ENCODE measurements at regions not wholly inside any gene's neighbourhood (a gene's known extent, or its start where the extent isn't known, plus 50 kb on each side); places are given as distances from the start of the nearest gene placed in this dataset.

DNA sequence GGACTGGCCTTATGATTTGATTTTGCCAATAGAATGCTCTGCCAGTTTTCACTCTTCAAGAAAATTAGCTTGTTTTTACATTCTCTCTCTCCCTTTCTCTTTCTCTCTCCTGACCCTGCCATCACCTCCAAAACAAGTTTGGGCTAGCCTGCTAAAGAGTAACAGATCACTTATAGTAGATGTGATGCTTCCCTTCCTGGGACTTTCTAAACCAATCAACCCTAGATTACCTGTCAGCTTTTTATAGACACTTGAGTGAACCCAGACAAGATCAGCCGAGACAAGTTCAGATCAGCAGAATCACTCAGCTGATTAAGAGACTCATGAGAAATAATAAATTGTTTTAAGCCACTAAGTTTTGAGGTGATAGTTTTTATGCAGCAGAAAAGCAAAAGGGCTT, 521.2 kb downstream of the ANKRD50 start:
- ChIA-PET POLR2A (no interaction called here), CTCF (interaction anchor here (1.2 kb wide), 1 partner anchor 20 kb away, joined by 3 read pairs; no protein-coding TSS in a partner anchor)
- DNase-seq (ENCODE audit: extremely low spot score): no peak
- no peak for TF ChIP-seq CTCF (IDR thresholded peaks at IDR 0.05; ENCODE audit: control extremely low read depth, extremely low read depth, low read depth, missing control alignments)

- ChIA-PET POLR2A (no interaction called here), CTCF (no interaction called here)
- DNase-seq (ENCODE audit: extremely low spot score): no peak
- no peak for TF ChIP-seq CTCF (IDR thresholded peaks at IDR 0.05; ENCODE audit: control extremely low read depth, extremely low read depth, low read depth, missing control alignments)
These were observed 520.0 kb downstream of the ANKRD50 start for GRCh38 chr4:124192544-124192943.

DNA sequence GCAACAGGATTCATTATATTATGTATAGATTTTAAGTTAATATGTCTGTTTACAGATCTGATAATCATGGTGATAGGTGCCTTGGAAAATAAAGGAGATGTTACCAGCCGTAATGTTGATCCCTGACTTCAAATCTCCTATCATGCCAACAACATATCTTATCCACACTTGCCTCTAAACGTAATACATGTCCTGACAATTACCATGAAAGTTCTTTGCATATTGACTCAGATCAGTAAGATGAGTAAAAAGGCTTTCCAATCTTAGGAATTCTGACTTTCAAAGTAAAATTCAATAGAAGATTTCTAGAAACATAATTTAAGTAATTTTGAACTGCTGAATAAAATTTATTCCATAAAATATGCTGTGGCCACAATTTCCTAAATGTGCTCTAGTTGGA, 513.3 kb downstream of the ANKRD50 start:
- CTCF ChIA-PET: no interaction called here
- DNase-seq (ENCODE audit: extremely low spot score): no peak
- POLR2A ChIA-PET: no interaction called here
- TF ChIP-seq CTCF (IDR thresholded peaks at IDR 0.05; ENCODE audit: control extremely low read depth, extremely low read depth, low read depth, missing control alignments): no peak

DNA sequence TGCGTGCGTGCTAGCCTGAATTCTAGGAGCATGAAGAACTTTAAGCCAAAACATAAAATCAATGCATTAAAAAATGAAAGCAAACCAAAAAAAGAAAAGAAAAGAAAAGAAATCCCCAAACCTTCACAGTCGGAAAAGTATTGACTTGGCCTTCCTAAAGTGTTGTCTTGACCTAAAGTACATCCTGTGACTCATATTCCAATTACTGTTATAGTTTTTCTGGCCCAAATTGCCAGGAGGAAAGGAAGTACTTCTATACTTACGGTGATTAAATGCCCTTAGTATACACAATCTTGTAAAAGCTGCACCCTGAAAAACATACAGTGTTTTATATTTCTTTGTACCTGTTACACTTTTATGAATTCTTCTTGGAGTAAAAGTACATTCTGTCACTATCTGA, 512.8 kb downstream of the ANKRD50 start:
- POLR2A ChIA-PET: no interaction called here

GRCh38 chr4:124201636-124202035, 510.9 kb downstream of the ANKRD50 start:
- no peak for TF ChIP-seq CTCF (IDR thresholded peaks at IDR 0.05; ENCODE audit: control extremely low read depth, extremely low read depth, low read depth, missing control alignments)
- ChIA-PET CTCF (no interaction called here), POLR2A (no interaction called here)
- no peak for DNase-seq (ENCODE audit: extremely low spot score)

More for the DNA sequence above, 512.8 kb downstream of the ANKRD50 start:
- TF ChIP-seq CTCF (IDR thresholded peaks at IDR 0.05; ENCODE audit: control extremely low read depth, extremely low read depth, low read depth, missing control alignments): no peak
- CTCF ChIA-PET: interaction anchor here (1.3 kb wide), 1 partner anchor 22 kb away, joined by 3 read pairs; no protein-coding TSS in a partner anchor
- DNase-seq (ENCODE audit: extremely low spot score): no peak

GRCh38 chr4:124202099-124202498, 510.4 kb downstream of the ANKRD50 start:
- CTCF ChIA-PET: no interaction called here
- TF ChIP-seq CTCF (IDR thresholded peaks at IDR 0.05; ENCODE audit: control extremely low read depth, extremely low read depth, low read depth, missing control alignments): no peak
- POLR2A ChIA-PET: no interaction called here
- DNase-seq (ENCODE audit: extremely low spot score): no peak
